ENCODE measurements at regions not wholly inside any gene's neighbourhood (a gene's known extent, or its start where the extent isn't known, plus 50 kb on each side); places are given as distances from the start of the nearest gene placed in this dataset.
A peak's percentile ranks its signal among the peaks of the same experiment; 100 is the strongest.

- Mint-ChIP-seq H3K36me3 (no peaks in the 10 kb centered on the region), H3K4me1 (no peaks in the 10 kb centered on the region), H3K27ac (no peak overlapping the region), H3K4me3 (no peak overlapping the region), H3K27me3 (peaks cover 4 to 7% of the 10 kb centered on the region in 2 donors), H3K9me3 (no peaks in the 10 kb centered on the region)
- H3K4me1 ChIP-seq (ENCODE audit: insufficient read depth, low read length) = no peaks in the 10 kb centered on the region
- ChIA-PET CTCF (ENCODE audit: partially characterized antibody) (interaction anchor here (0.6 kb wide), 1 partner anchor 338 kb away, joined by 3 read pairs; no protein-coding TSS in a partner anchor), POLR2A (ENCODE audit: partially characterized antibody) (no interaction called here)
- intact Hi-C loops (cut with micrococcal nuclease) = no loop called here
- no peak for DNase-seq
- no peaks in the 10 kb centered on the region for H3K9me3 ChIP-seq (ENCODE audit: control insufficient read depth in 1 of 2, low read length in 2 of 2)
- H3K27me3 ChIP-seq (ENCODE audit: insufficient read depth, low read length) = no peaks in the 10 kb centered on the region
- no peak overlapping the region for H3K4me3 ChIP-seq (ENCODE audit: low read length in 2 of 2)
- no peaks in the 10 kb centered on the region for H3K36me3 ChIP-seq (ENCODE audit: insufficient read depth, low read length)
- H3K27ac ChIP-seq (ENCODE audit: low read depth, low read length) = no peak overlapping the region
Measured at GRCh38 chr4:74527049-74527448, 82.1 kb downstream of the AREG start.

DNA sequence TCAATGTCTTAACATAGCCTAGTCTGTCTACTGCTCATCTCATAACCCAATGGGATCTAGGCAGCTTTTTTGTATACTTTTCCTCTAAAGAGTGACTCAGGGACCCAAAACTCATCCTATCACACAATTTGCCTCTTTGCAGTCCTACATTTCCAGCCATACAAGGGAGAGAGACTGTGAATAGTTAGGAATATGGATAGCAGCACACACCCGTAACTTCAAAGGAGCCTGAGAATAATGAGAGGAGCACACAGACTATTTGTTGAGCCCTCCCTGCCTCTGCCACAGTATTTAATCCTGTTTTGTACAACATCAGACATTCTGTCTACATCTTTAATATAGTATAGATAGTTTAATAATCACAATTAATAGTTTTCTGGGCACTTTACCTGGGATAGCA lies 83.2 kb downstream of the AREG start:
- H3K4me1 ChIP-seq (ENCODE audit: insufficient read depth, low read length) = no peaks in the 10 kb centered on the region
- H3K4me3 Mint-ChIP-seq = no peak overlapping the region
- no peak for DNase-seq
- H3K9me3 Mint-ChIP-seq = no peaks in the 10 kb centered on the region
- no peaks in the 10 kb centered on the region for H3K36me3 Mint-ChIP-seq
- H3K27me3 Mint-ChIP-seq = peaks cover 5 to 6% of the 10 kb centered on the region in 2 donors
- H3K9me3 ChIP-seq (ENCODE audit: control insufficient read depth in 1 of 2, low read length in 2 of 2) = no peaks in the 10 kb centered on the region
- H3K27ac ChIP-seq (ENCODE audit: low read depth, low read length) = no peak overlapping the region
- no peaks in the 10 kb centered on the region for H3K4me1 Mint-ChIP-seq
- ChIA-PET POLR2A (ENCODE audit: partially characterized antibody) (no interaction called here), CTCF (ENCODE audit: partially characterized antibody) (interaction anchor here (1.2 to 1.4 kb wide), 2 partner anchors 147 to 149 kb away, joined by 3 to 6 read pairs; no protein-coding TSS in a partner anchor)
- no peaks in the 10 kb centered on the region for H3K27me3 ChIP-seq (ENCODE audit: insufficient read depth, low read length)
- H3K36me3 ChIP-seq (ENCODE audit: insufficient read depth, low read length) = no peaks in the 10 kb centered on the region
- no peak overlapping the region for H3K27ac Mint-ChIP-seq
- intact Hi-C loops (cut with micrococcal nuclease) = no loop called here
- no peak overlapping the region for H3K4me3 ChIP-seq (ENCODE audit: low read length in 2 of 2)

DNA sequence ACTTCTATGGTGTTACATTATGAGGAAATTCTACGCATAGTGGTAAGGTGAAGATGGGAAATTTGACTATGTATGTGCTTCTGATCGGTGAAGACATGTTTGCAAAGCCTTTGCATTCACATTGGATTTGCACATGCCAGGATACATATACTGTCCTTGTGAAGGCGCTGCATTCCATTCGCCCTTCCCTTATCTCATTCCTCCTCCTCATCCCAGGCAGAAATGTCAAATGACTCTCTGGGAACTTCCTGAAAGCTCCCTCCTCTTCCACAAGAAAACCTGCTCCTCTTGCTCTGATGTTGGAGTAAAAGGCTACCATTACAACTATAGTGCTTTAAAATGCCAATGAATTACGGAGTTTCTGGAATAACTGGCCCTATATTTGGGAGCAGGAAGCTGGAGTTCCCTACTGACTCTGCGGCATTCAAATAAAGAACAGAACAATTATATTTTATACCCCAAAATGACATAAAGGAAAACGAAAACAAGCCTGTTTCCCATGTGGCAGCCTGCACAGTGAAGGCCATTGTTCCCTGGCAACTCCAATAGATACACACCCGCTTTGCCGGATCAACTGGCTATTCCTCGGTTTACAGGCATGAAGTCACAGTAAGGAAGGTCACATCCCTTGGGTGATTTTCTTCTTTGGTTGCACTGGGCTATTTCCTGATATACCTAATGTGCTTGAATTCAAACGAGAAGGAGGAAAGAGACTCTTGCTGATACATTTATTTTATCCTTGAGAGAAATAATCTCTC lies 84.5 kb downstream of the AREG start:
- H3K27ac ChIP-seq (ENCODE audit: low read depth, low read length) = no peak overlapping the region
- POLR2A ChIA-PET (ENCODE audit: partially characterized antibody) = no interaction called here

GRCh38 chr4:74531963-74532794 lies 87.2 kb downstream of the AREG start:
- H3K27me3 ChIP-seq (ENCODE audit: insufficient read depth, low read length) = no peaks in the 10 kb centered on the region
- no peak overlapping the region for H3K27ac ChIP-seq (ENCODE audit: low read depth, low read length)
- ChIA-PET CTCF (ENCODE audit: partially characterized antibody) (interaction anchor here (0.7 to 4.4 kb wide), 15 partner anchors 10 to 303 kb away, joined by 3 to 49 read pairs (median 3); no protein-coding TSS in a partner anchor), POLR2A (ENCODE audit: partially characterized antibody) (no interaction called here)
- peak in 4 of 5 donors; percentile 4 to 22 (median 16) for DNase-seq
- no peaks in the 10 kb centered on the region for H3K36me3 ChIP-seq (ENCODE audit: insufficient read depth, low read length)
- no peaks in the 10 kb centered on the region for H3K4me1 Mint-ChIP-seq
- no peaks in the 10 kb centered on the region for H3K4me1 ChIP-seq (ENCODE audit: insufficient read depth, low read length)
- H3K36me3 Mint-ChIP-seq = no peaks in the 10 kb centered on the region
- H3K4me3 Mint-ChIP-seq = no peak overlapping the region
- no peak overlapping the region for H3K4me3 ChIP-seq (ENCODE audit: low read length in 2 of 2)
- H3K27me3 Mint-ChIP-seq = peaks cover 4 to 7% of the 10 kb centered on the region in 2 donors
- intact Hi-C loops (cut with micrococcal nuclease) = loop anchor here (1.0 to 5.0 kb wide), 3 partner anchors 140 to 304 kb away; no protein-coding TSS in a partner anchor
- no peaks in the 10 kb centered on the region for H3K9me3 ChIP-seq (ENCODE audit: control insufficient read depth in 1 of 2, low read length in 2 of 2)
- peak overlapping the region in 1 of 7 donors; percentile 49 for H3K27ac Mint-ChIP-seq
- no peaks in the 10 kb centered on the region for H3K9me3 Mint-ChIP-seq

More for the DNA sequence above, 84.5 kb downstream of the AREG start:
- Mint-ChIP-seq H3K9me3 (no peaks in the 10 kb centered on the region), H3K4me1 (no peaks in the 10 kb centered on the region), H3K27ac (no peak overlapping the region), H3K4me3 (no peak overlapping the region), H3K27me3 (peaks cover 6 to 7% of the 10 kb centered on the region in 2 donors), H3K36me3 (no peaks in the 10 kb centered on the region)
- Histone ChIP-seq H3K27me3 (ENCODE audit: insufficient read depth, low read length) (no peaks in the 10 kb centered on the region), H3K36me3 (ENCODE audit: insufficient read depth, low read length) (no peaks in the 10 kb centered on the region), H3K4me3 (ENCODE audit: low read length in 2 of 2) (no peak overlapping the region), H3K4me1 (ENCODE audit: insufficient read depth, low read length) (no peaks in the 10 kb centered on the region), H3K9me3 (ENCODE audit: control insufficient read depth in 1 of 2, low read length in 2 of 2) (no peaks in the 10 kb centered on the region)
- intact Hi-C loops (cut with micrococcal nuclease) = loop anchor here (5.0 kb wide), 1 partner anchor 143 kb away; no protein-coding TSS in a partner anchor
- CTCF ChIA-PET (ENCODE audit: partially characterized antibody) = interaction anchor here (1.0 to 1.4 kb wide), 2 partner anchors 151 to 159 kb away, joined by 3 to 6 read pairs; no protein-coding TSS in a partner anchor
- no peak for DNase-seq

GRCh38 chr4:74534121-74534520 lies 89.2 kb downstream of the AREG start:
- no peaks in the 10 kb centered on the region for H3K9me3 Mint-ChIP-seq
- H3K4me3 ChIP-seq (ENCODE audit: low read length in 2 of 2) = no peak overlapping the region
- H3K36me3 ChIP-seq (ENCODE audit: insufficient read depth, low read length) = no peaks in the 10 kb centered on the region
- no peaks in the 10 kb centered on the region for H3K36me3 Mint-ChIP-seq
- no peak overlapping the region for H3K27ac ChIP-seq (ENCODE audit: low read depth, low read length)
- no peaks in the 10 kb centered on the region for H3K4me1 Mint-ChIP-seq
- POLR2A ChIA-PET (ENCODE audit: partially characterized antibody) = no interaction called here
- peaks cover 4% of the 10 kb centered on the region in 2 donors for H3K27me3 Mint-ChIP-seq
- H3K27me3 ChIP-seq (ENCODE audit: insufficient read depth, low read length) = no peaks in the 10 kb centered on the region
- no peaks in the 10 kb centered on the region for H3K4me1 ChIP-seq (ENCODE audit: insufficient read depth, low read length)
- H3K4me3 Mint-ChIP-seq = no peak overlapping the region
- no peak for DNase-seq
- intact Hi-C loops (cut with micrococcal nuclease) = loop anchor here (5.0 kb wide), 1 partner anchor 138 kb away; no protein-coding TSS in a partner anchor
- H3K9me3 ChIP-seq (ENCODE audit: control insufficient read depth in 1 of 2, low read length in 2 of 2) = no peaks in the 10 kb centered on the region
- CTCF ChIA-PET (ENCODE audit: partially characterized antibody) = interaction anchor here (1.1 to 4.4 kb wide), 3 partner anchors 33 to 156 kb away, joined by 3 to 49 read pairs (median 5); no protein-coding TSS in a partner anchor
- no peak overlapping the region for H3K27ac Mint-ChIP-seq

- POLR2A ChIA-PET (ENCODE audit: partially characterized antibody) = no interaction called here
- no peaks in the 10 kb centered on the region for H3K27me3 ChIP-seq (ENCODE audit: insufficient read depth, low read length)
- H3K9me3 ChIP-seq (ENCODE audit: control insufficient read depth in 1 of 2, low read length in 2 of 2) = no peaks in the 10 kb centered on the region
- H3K9me3 Mint-ChIP-seq = no peaks in the 10 kb centered on the region
- no peaks in the 10 kb centered on the region for H3K36me3 Mint-ChIP-seq
- DNase-seq = no peak
- CTCF ChIA-PET (ENCODE audit: partially characterized antibody) = no interaction called here
- H3K4me1 ChIP-seq (ENCODE audit: insufficient read depth, low read length) = no peaks in the 10 kb centered on the region
- H3K36me3 ChIP-seq (ENCODE audit: insufficient read depth, low read length) = no peaks in the 10 kb centered on the region
- H3K4me3 ChIP-seq (ENCODE audit: low read length in 2 of 2) = no peak overlapping the region
- no peak overlapping the region for H3K27ac ChIP-seq (ENCODE audit: low read depth, low read length)
- H3K4me1 Mint-ChIP-seq = no peaks in the 10 kb centered on the region
- intact Hi-C loops (cut with micrococcal nuclease) = loop anchor here (5.0 kb wide), 1 partner anchor 137 kb away; no protein-coding TSS in a partner anchor
- H3K27ac Mint-ChIP-seq = no peak overlapping the region
- H3K27me3 Mint-ChIP-seq = peaks cover 4% of the 10 kb centered on the region in 2 donors
- H3K4me3 Mint-ChIP-seq = no peak overlapping the region
Measured at GRCh38 chr4:74534936-74535335, 90.0 kb downstream of the AREG start.

- Mint-ChIP-seq H3K27ac (no peak overlapping the region), H3K4me3 (no peak overlapping the region), H3K9me3 (no peaks in the 10 kb centered on the region), H3K27me3 (peaks cover 4% of the 10 kb centered on the region in 2 donors), H3K36me3 (no peaks in the 10 kb centered on the region), H3K4me1 (no peaks in the 10 kb centered on the region)
- no peaks in the 10 kb centered on the region for H3K36me3 ChIP-seq (ENCODE audit: insufficient read depth, low read length)
- intact Hi-C loops (cut with micrococcal nuclease) = no loop called here
- H3K9me3 ChIP-seq (ENCODE audit: control insufficient read depth in 1 of 2, low read length in 2 of 2) = no peaks in the 10 kb centered on the region
- no peak overlapping the region for H3K27ac ChIP-seq (ENCODE audit: low read depth, low read length)
- DNase-seq = no peak
- ChIA-PET POLR2A (ENCODE audit: partially characterized antibody) (no interaction called here), CTCF (ENCODE audit: partially characterized antibody) (no interaction called here)
- H3K4me3 ChIP-seq (ENCODE audit: low read length in 2 of 2) = no peak overlapping the region
- H3K4me1 ChIP-seq (ENCODE audit: insufficient read depth, low read length) = no peaks in the 10 kb centered on the region
- H3K27me3 ChIP-seq (ENCODE audit: insufficient read depth, low read length) = no peaks in the 10 kb centered on the region
Measured at GRCh38 chr4:74535512-74535911, 90.6 kb downstream of the AREG start.

Data from CD4-positive, alpha-beta memory T cell (primary cell).